T-helper 2 cell (primary cell): ENCODE measurements at regions not wholly inside any gene's neighbourhood (a gene's known extent, or its start where the extent isn't known, plus 50 kb on each side); places are given as distances from the start of the nearest gene placed in this dataset.

Experiments
- DNase-seq, 5 experiments: peaks; one replicate each; pipeline versions ENCODE4 v3.0.0 to v3.0.0-alpha.2; 2012 to 2022

- no peak for DNase-seq
Measured at GRCh38 chr4:63020661-63021060, 1388.6 kb downstream of the TECRL start.

- no peak for DNase-seq
Measured at GRCh38 chr4:63017300-63017699, 1392.0 kb downstream of the TECRL start.

- DNase-seq, result no peak
Measured at GRCh38 chr4:62970846-62971245, 1438.4 kb downstream of the TECRL start.

GRCh38 chr4:62960415-62960814, 1448.8 kb downstream of the TECRL start:
- no peak for DNase-seq

GRCh38 chr4:62953752-62954151, 1455.5 kb downstream of the TECRL start:
- no peak for DNase-seq

- DNase-seq, result no peak
Measured at GRCh38 chr4:62952366-62952765, 1456.9 kb downstream of the TECRL start.

- DNase-seq, result no peak
Measured at GRCh38 chr4:62948108-62948507, 1461.1 kb downstream of the TECRL start.

- DNase-seq, result no peak
Measured at GRCh38 chr4:62940229-62940628, 1469.0 kb downstream of the TECRL start.

GRCh38 chr4:62930884-62931283, 1478.4 kb downstream of the TECRL start:
- DNase-seq, result no peak

- no peak for DNase-seq
Measured at GRCh38 chr4:62928483-62928882, 1480.8 kb downstream of the TECRL start.

- no peak for DNase-seq
Measured at GRCh38 chr4:62927574-62927973, 1481.7 kb downstream of the TECRL start.

- DNase-seq, result no peak
Measured at GRCh38 chr4:62923783-62924182, 1485.5 kb downstream of the TECRL start.

GRCh38 chr4:62917649-62918048, 1491.6 kb downstream of the TECRL start:
- no peak for DNase-seq

- no peak for DNase-seq
Measured at GRCh38 chr4:62914758-62915157, 1494.5 kb downstream of the TECRL start.

GRCh38 chr4:62913065-62913464, 1496.2 kb downstream of the TECRL start:
- DNase-seq, result no peak

- no peak for DNase-seq
Measured at GRCh38 chr4:62912531-62912930, 1496.7 kb downstream of the TECRL start.

- no peak for DNase-seq
Measured at GRCh38 chr4:62909238-62909637, 1500.0 kb downstream of the TECRL start.

- no peak for DNase-seq
Measured at GRCh38 chr4:62901101-62901500, 1508.1 kb downstream of the TECRL start.

GRCh38 chr4:62899646-62900364, 1509.4 kb downstream of the TECRL start:
- no peak for DNase-seq

GRCh38 chr4:62898115-62898514, 1511.1 kb downstream of the TECRL start:
- DNase-seq, result no peak

- no peak for DNase-seq
Measured at GRCh38 chr4:62896721-62897120, 1512.5 kb downstream of the TECRL start.

GRCh38 chr4:62881901-62882300, 1527.3 kb downstream of the TECRL start:
- DNase-seq, result no peak

GRCh38 chr4:62881210-62881609, 1528.0 kb downstream of the TECRL start:
- DNase-seq, result no peak

GRCh38 chr4:62872856-62873255, 1536.4 kb downstream of the TECRL start:
- no peak for DNase-seq

GRCh38 chr4:62871078-62871477, 1538.2 kb downstream of the TECRL start:
- no peak for DNase-seq
